Stimulated activated CD8-positive, alpha-beta memory T cell treated with anti-CD3 and anti-CD28 coated beads, Interleukin-15, amount 100 ng/mL, for 48 hours (primary cell): ENCODE measurements at regions not wholly inside any gene's neighbourhood (a gene's known extent, or its start where the extent isn't known, plus 50 kb on each side); places are given as distances from the start of the nearest gene placed in this dataset.
"Not testable (repeated sequence)": the region's sequence is repeated elsewhere in the genome, so short reads cannot be mapped to it uniquely, and the experiment has no call there.

ENCODE experiments used
- DNase-seq, 2 donors: peaks; one replicate each; pipeline ENCODE4 v3.0.0-alpha.2; 2020; ENCODE audit warnings: low read depth in 2 of 2

DNA sequence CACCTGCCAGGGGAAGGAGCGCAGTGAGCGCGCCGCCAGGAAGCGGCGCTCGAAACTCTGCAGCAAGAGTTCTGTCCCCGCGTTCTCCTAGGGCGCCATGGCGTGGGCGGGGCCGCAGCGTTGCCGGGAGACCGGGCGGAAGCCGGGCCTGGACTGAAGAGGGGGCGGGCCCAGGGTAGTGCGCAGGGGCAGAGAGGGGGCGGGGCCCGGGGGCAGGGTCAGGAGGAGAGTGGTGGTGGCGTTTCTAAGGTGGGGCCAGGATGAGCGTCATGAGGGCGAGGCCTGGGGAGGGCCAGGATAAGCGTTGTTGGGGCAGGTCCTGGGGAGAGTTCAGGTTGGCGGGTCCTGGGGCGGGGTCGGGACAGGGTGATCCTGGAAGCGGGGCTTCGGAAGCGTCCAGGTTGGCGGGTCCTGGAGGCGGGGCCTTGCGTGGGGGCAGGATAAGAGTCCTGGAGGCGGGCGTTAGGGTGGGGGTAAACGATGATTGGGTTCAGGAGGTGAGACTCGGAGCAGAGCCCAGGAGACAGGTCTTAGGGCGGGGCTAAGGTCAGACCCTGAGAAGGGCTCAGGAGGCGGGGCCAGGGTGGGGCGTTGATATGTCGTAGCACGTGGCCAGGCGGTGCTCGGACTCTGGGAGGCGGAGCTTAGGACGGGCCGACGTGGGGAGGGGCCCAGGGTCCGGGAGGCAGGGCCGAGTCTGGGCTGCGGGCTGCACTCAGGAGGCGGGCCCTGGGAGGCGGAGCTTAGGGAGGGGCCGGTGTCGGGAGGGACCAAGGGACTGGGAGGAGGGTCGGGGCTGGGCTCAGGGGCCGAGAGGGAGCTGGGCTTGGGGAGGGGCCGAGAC lies 189.4 kb downstream of the ADRA2C start:
- DNase-seq = peak; percentile 97

DNA sequence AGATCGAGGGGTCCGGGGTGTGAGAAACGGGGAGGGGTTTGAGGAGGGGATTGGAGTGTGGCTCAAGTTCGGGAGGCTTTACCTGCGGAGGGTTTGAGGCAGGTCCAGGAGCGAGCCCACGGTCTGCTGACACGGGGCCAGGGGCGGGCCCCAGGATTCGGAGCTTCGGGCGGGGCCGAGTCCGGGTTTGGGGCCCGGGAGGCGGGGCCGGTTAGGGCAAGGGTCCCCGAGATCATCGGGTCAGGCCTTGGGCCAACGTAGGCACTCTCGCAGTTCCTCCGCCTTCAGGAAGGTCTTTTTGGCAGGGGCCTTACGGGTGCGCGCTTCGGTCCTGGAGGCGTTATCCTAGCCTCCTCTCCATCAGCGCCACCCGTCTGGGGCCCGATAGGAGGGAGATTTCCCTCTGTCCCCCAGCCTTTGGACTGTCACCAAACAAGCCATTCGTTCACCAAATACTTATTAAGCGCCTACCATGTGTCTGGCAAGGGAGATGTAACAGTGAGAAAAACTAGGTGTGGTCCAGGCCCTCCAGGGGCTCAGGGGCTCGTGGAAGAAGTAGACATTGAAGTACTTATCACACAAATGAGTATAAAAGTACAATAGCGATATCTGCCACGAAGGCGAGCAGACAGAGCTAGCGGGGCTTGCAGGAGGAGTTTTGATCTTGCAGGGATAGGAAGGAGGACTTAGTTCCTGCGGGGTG lies 190.1 kb downstream of the ADRA2C start:
- not testable (repeated sequence) for DNase-seq

DNA sequence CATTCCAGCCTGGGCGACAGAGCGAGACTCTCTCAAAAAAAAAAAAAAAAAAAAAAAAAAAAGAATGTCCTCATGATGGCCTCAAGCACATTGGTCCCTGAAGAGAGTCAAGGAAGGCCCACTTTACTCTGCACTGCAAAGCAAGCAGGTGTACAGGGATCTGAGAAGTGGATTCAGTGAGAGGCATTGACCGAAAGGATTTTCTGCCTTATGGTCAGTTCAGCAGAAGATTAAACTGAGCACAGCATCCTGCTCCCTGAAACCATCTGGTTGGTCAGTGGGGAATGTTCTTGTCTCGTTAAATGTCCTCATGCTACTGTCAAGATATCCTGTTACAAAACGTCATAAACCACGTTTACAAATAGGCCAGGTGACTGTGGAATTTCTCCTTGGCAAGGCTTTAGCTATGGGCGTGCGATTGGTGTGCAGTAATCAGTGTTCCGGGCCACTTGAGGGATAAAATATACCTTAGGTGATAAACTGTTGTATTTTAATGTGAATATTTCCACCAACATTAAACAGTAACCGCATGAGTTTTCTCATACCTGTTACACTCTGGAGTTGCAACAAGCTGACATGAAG lies 195.0 kb downstream of the ADRA2C start:
- DNase-seq = not testable (repeated sequence)

DNA sequence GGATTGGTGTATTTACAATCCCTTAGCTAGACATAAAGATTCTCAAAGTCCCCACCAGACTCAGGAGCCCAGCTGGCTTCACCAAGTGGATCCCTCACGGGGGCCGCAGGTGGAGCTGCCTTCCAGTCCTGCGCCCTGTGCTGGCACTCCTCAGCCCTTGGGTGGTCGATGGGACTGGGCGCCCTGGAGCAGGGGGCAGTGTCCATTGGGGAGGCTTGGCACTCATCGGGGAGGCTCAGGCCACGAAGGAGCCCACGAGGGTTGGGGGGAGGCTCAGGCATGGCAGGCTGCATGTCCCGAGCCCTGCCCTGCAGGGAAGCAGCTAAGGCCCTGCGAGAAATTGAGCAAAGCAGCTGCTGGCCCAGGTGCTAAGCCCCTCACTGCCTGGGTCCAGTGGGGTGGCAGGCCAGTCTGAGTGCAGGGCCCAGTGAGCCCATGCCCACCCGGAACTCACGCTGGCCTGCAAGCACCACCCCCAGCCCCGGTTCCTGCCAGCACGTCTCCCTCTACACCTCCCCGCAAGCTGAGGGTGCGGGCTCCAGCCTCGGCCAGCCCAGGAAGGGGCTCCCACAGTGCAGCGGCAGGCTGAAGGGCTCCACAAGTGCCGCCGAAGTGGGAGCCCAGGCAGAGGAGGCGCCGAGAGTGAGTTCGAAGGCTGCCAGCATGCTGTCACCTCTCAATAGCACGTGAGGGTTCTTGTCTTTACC lies 198.5 kb downstream of the ADRA2C start:
- DNase-seq = not testable (repeated sequence)

DNA sequence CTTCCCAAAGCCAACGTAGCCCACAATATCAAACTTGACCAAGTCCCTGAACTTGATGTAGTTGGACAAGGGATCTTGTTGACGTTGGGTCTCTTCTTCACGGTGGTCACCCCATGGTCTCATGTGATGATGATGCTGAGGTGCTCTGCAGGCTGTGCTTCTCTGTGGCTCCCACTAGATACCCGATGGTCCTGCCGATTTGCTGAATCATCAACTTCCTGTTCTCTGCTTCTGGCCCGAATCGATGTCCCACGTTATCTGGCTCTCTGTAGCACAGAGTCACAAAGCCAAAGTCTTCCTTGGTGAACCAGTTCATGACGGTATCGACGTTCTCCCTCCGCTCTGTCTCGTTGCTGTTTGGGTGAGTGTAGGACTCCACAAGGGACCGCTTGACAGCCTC lies 201.0 kb downstream of the ADRA2C start:
- DNase-seq = not testable (repeated sequence)

DNA sequence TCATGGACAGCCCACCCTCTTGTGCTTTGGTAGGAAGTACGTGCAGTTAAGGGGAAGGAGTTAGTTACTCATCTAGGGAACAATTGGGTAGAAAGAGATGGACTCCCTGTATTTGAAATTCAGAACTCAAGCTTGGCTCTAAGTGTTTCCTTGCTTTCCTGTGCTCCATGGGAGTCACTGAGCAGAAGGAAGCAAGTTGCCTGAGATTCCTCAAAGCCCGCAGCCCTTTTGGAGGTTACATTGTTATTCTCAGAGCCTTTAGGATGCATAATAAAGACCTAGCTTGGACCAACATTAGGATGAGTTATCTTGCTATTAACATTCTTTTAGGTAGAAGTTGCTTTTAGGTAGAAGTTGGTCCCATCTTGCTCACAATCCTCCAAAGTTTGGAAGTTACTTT lies 206.4 kb downstream of the ADRA2C start:
- DNase-seq = not testable (repeated sequence)

DNA sequence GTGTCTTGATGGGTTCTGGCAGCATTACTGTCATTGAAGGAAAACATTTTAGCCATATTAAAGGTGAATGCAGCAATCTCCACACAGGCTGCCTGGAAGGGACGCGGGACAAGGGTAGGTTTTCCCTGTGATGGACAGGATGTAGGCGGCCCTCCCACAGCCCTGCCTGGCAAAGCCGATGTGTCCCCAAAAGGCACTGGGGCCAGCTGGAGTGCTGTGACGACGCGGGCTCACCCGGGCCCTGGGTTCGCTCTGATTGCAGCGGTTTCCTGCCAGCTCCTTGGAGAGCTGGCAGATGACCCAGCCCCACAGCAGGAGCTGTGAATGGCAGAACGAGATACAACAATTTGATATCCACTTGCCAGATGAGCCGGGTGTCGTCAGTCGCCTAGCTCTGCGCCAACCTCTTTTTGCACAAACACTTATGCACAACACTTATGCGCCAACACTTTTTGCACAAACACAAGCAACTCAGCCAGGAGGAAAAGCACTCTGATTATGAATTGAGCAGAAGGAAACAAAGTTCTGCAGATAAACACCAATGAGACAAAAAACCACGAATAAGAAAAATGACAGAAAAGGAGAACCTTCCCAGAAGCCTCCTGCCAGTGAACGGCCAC lies 207.5 kb downstream of the ADRA2C start:
- DNase-seq = not testable (repeated sequence)

DNA sequence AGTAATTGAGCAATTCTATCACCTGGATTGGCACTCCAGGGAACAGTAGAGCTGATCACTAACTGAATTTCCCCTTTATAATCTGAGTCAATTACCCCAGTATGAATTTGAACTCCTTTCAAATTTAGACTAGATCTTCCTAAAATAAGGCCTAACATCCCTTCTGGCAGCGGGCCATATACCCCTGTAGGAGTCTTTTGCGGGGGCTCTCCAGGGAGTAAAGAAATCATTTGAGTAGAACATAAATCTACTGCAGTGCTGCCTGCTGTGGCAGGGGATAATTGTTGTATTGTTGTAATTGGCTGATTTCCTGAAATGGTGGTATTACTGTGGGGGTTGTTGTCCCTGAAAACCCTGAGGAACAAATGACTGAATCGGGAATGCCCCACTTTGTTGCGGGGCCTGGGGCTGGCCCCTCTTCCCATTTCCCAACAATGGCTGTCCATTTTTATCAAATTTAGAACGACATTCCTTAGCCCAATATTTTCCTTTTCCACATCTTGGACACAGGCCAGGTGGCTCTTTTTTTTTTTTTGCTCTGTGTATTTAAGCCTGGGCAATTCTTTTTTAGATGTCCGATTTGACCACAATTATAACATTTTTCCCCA lies 217.4 kb downstream of the ADRA2C start:
- not testable (repeated sequence) for DNase-seq

DNA sequence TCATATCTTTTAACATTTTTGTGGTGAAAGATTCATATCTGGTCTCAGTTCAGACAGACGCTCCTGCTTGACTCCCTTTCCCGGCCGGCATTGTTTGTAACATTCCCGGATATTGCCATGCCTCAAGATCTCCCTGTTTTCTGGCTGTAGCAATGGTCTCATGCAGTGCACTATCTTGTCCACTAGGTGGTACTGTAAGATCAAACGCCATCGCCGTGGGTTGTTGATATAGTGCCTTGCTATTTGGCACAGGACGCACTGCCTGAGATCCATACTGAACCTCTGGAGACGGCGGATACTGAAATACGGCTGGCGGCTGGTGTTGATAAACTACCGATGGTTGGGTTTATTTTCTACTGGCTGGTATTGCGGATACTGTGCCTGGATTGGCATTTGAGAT lies 218.6 kb downstream of the ADRA2C start:
- not testable (repeated sequence) for DNase-seq

DNA sequence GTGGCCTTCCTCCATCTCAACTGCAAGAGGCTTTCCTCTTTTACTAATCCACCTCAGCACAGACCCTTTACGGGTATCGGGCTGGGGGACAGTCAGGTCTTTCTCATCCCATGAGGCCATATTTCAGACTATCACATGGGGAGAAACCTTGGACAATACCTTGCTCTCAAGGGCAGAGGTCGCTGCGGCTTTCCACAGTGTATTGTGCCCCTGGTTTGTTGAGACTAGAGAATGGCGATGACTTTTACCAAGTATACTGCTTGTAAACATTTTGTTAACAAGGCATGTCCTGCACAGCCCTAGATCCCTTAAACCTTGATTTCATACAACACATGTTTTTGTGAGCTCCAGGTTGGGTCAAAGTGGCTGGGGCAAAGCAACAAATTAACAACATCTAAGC lies 220.2 kb downstream of the ADRA2C start:
- not testable (repeated sequence) for DNase-seq

DNA sequence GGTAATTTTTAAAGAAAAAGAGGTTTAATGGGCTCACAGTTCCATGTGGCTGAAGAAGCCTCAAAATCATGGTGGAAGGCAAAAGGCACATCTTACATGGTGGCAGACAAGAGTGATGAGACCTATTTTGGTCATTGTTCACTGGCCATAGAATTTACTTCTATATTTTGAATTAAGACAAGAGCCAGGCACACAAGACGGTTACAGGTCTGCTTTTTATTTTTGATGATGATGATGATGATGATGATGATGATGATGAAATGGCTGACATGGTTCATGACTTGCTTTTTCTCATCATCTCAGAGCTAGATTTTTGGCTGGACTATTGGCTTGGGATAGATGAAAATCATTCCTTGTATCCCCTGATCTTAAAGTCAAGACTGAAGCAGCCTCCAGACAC lies 229.3 kb downstream of the OTOP1 start:
- not testable (repeated sequence) for DNase-seq

DNA sequence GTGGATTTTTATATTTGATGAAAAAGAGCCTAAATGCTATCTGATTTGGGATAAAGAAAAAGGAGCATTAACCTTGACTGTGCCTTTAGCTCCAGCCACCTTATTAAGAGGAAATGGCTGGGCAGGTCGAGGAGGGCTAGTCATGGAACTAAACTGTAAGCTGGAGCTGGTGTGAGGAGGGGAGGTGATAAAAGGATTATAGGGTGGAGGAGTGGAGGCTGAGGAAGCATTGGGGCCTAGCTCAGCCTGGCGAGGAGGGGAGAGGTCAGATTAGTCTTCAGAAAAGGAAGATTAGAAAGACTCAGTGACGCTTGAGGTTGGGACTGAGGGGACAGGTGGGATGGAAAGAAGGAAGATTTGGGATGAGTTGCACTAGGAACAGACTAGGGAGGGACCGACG lies 222.7 kb downstream of the OTOP1 start:
- DNase-seq = not testable (repeated sequence)

DNA sequence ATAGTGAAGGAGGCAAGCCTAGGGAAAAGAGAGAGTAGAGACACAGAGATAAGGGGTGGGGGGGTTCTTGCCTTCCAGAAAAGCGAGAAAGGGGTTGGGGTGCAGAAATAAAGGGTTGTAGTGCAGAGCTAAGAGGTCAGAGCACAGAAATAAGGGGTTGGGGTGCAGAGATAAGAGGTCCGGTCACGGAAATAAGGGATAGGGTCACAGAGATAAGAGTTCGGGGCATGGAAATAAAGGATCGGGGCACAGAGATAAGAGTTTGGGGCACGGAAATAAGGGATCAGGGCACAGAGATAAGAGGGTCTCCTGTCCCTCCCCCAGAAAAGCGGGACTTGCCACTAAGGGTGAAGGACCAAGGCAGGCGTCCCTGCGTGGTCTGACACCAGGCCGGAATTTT lies 222.0 kb downstream of the OTOP1 start:
- not testable (repeated sequence) for DNase-seq

DNA sequence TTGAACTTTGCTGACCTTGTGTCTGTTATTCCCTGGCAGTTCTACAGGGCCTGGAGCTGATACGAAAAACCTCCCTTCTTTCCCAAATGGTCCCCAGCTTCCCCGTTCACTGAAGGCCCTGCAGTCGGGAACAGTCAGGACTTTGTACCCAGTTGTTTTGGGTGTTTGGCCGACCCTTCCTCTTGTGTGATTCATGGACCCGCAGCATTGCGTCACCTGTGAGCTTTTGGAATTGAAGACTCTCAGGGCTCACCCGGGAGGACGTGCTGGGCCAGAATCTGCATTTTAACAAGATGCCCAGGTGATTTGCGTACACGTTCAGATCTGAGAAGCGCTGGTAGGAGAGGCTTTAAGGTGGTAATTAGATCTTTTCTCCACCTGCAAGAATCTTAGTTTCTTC lies 220.4 kb downstream of the OTOP1 start:
- not testable (repeated sequence) for DNase-seq

DNA sequence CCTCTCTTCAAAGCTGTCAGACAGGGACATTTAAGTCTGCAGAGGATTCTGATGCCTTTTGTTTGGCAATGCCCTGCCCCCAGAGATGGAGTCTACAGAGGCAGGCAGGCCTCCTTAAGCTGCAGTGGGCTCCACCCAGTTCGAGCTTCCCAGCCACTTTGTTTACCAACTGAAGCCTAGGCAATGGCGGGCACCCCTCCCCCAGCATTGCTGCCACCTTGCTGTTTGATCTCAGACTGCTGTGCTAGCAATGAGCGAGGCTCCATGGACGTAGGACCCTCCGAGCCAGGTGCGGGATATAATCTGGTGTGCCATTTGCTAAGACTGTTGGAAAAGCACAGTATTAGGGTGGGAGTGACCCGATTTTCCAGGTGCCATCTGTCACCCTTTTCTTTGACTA lies 207.7 kb downstream of the OTOP1 start:
- DNase-seq = not testable (repeated sequence)

DNA sequence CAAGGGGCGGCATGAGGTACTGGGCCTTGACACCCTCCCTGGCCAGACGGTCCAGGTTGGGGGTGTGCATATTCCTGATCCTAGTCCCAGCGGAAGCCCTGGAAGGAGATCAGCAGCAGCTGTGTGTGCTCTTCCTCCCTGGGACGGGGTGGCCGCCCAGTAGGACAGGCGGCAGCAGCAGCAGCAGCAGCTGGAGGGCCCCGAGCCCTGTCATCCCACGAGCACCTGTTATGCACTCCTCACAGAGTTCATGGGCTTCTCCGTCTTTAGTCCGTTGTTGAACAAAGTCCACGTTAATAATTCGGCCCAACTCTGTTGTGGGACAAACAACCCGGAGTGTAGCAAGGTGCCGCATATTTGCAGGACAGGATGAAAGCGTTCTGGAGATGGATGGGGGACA lies 205.6 kb downstream of the OTOP1 start:
- not testable (repeated sequence) for DNase-seq

DNA sequence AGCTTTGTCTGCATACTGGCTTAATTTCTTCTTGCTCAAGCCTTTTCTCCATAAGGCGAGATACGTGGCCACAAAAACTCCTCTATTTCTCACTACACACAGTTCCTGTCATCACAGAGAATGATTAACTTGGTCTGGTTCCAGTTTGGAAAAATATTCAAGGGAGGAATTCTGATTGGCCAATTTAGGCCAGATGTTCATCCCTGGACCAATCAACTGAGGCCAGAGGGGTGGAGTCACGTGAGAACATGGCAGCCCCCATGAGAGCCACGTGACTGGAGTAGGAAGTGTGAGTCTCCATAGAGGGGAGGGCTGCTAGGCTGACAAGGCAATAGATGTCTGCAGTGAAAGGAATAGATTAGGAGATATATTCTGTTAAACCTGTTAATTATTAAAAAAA lies 200.0 kb downstream of the OTOP1 start:
- DNase-seq = not testable (repeated sequence)

DNA sequence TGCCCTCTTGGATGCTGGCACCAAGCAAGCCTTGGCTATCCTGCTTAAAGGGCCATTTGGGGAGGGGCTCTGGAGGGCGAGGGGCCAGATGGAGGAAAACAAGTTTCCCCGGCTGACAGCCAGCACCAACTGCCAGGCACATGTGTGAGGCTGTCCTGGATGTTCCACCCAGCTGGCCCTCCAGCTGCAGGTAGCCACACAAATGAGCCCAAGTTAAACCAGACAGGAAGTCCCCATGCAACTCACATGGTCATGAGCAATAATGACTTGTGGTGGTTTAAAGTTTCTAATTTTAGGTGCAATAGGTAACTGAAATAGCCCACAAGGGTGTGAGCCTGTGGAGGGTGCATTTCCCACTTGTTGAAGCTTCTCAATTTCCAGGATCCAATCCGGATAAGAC lies 198.0 kb downstream of the OTOP1 start:
- DNase-seq = not testable (repeated sequence)

DNA sequence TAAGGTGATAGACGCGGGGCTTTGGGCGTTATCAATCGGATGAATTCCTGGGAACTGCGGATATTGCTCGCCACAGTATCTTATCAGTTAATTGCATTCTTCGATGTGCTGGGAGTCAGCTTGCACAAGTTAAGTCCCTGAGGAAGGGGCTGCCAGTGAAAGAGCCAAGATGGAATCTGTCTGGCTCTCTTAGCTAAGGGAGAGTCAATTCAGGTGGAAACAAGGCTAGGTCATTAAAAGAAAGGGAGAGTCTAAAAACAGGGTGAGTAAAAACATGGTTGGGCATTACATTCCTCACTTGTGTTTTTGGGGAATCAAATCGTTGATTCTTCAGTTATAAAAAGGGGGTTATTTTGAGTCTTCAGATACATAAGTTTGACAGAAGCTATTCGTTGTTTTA lies 196.2 kb downstream of the OTOP1 start:
- not testable (repeated sequence) for DNase-seq

DNA sequence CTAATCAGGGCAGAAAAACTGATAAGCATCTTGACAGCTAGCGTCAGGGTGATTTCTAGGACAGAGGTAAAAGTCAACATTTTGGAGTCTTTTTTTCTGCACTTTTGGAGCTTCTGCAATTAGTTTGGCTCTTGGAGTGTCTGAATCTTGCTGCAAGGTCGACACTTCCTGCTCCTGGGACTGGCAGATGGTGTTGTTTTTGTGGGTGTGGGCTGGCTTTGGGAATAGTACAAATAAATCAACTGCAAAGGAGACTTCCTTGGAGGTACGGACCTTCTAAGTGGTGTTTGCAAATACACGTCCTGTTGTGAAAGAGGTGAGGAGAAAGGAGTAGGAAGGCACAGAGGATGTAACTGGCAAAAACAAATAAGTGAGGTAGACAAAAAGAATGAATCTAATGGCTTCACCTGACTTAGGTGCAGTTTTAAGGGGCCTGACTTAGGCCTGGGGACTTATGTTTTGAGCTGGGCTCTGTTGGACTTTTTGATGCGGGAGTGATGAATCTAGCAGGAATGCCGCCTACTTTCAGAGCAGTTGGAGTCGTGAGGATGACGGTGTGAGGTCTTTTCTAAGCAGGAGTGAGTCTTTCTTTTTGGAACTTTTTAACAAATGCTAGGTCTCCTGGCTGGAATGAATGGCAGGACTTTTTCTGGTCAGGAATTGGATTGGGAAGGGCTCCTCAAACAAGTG lies 195.1 kb downstream of the OTOP1 start:
- DNase-seq = not testable (repeated sequence)
